ENCODE measurements at regions not wholly inside any gene's neighbourhood (a gene's known extent, or its start where the extent isn't known, plus 50 kb on each side); places are given as distances from the start of the nearest gene placed in this dataset.

DNA sequence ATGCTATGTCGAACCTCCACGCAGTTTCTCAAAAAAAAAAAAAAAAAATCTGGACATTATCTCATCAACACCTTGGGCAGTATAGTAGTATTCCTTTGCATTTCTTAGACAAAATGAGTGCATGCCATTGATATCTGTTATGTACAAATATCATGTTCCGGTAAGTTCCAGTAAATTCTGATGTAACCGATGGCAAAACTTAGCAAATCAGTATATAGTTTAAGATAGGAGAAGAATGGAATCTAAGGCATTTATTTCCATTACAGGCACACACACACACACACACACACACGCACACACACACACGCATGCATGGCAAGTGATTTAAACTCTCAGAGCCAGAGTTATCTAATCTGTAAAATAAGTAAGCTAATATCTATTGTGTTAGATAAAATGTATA is 356.5 kb upstream of the TUSC1 start:
- no peak for TF ChIP-seq CTCF (conservative IDR thresholded peaks at IDR 0.05; ENCODE audit: low read depth, low read length)
- TF ChIP-seq EZH2 (IDR thresholded peaks at IDR 0.05; ENCODE audit: borderline replicate concordance, low read depth, low read length, poor library complexity, severe bottlenecking) = no peak

All from A673 (cell line).